HG02884 (cell line): ENCODE measurements at regions not wholly inside any gene's neighbourhood (a gene's known extent, or its start where the extent isn't known, plus 50 kb on each side); places are given as distances from the start of the nearest gene placed in this dataset.
"Not testable (repeated sequence)": the region's sequence is repeated elsewhere in the genome, so short reads cannot be mapped to it uniquely, and the experiment has no call there.

ENCODE experiments used
- ATAC-seq: cut with Tn5 transposase; IDR thresholded peaks from one replicate; pipeline ENCODE4 v1.9.1; 2021; ENCODE audit warnings: mild to moderate bottlenecking, moderate library complexity; ENCODE audit not compliant: unreplicated experiment

DNA sequence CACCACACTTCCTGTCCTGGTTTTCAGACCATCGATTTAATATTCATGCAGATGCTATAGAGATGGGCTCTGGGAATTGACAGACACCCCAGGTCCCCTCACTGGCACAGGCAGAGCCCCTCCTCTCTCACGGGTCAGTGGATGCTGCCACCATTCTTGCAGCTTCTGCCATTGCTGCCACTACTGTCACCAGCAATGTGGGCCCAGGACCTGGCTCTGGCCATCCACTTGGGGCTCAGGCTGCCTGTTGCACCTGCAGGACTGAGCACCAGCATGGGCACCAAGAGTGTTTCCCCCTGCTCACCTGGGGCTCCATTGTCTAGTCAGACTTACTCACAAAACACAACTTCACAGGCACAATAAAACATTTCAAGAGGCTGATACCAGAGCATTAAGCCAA is 479.0 kb upstream of the ZNF608 start:
- no peak for ATAC-seq

- no peak for ATAC-seq
Observed at GRCh38 chr5:125226825-125227224, 480.4 kb upstream of the ZNF608 start.

DNA sequence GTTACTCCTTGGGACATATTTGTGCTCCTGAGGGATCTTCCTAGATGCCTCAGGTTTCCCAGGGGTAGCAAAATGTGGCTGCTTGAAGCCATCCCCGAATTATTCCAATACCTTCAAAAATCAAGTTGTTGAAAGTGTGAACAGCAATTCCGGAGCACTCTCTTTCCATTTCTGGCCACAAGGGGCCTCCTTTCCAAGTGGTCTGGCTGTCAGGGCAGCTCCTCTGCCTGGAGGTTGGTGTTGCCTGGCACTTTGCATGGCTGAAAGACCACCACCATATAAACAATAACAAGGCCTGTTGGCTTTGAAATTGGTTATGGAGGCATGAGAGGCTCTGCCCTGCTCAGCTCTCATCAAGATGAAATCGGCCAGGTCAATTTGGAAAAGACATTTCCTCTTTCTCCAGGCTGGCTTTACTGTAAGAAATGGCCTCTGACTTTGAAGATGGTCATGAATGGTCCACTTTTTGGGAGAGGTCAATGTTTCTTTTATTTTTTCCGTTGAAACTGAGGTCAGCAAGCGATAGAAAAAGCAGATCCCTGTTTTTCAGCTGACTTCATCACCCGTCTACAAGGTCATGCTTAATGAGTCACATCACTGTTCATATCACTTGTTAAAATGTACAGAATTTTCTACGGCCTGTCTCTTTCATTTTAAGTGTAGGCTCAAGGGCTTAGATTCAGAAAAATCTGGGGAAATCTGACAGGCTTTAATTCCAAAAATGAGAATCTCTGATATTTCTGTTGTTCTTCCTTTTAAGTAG is 481.1 kb upstream of the ZNF608 start:
- no peak for ATAC-seq

- no peak for ATAC-seq
Observed at GRCh38 chr5:125228363-125229070, 482.1 kb upstream of the ZNF608 start.

- no peak for ATAC-seq
Observed at GRCh38 chr5:125229556-125229955, 483.1 kb upstream of the ZNF608 start.

DNA sequence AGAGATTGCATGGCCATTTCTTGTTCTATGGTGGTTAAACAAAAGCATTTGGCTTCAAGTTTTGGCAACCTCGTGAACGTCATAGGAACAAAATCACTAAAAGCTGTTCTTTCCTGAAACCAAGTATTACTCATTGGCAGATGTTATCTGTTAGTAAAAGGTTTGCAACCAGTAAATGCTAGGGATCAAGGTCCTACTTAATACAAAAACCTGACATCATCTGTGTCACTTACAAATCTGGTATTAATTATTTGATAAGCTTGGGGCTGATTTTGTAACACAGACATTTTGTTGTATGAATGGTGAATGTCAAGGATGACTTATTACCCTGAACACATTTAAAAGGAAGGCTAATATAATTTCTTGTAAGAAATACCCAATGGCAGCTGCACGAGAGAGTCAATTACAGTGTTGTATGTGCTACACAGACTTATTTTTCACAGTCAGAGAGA is 486.4 kb upstream of the ZNF608 start:
- no peak for ATAC-seq

GRCh38 chr5:125233944-125234343 is 487.5 kb upstream of the ZNF608 start:
- no peak for ATAC-seq

DNA sequence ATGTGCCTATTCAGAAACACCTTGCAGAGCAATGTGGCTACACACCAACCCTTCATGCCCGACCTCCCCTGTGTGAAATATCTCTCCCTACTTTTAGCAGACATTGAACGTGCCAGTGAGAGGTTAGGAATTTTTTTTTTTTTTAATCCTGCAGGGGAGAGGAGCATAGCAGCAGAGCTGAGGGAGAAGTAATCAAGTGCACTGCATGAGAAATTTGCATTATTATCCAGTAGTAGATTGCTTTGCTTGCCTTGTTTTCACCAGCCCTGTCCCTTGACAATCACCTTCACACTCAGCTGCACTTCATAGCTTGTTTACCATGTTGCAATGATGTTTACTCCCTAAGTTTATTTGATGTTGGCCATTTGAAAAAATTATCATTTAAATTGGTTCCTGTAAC is 489.6 kb upstream of the ZNF608 start:
- no peak for ATAC-seq

- no peak for ATAC-seq
Observed at GRCh38 chr5:125236981-125237380, 490.5 kb upstream of the ZNF608 start.

- no peak for ATAC-seq
Observed at GRCh38 chr5:125244531-125244930, 498.1 kb upstream of the ZNF608 start.

DNA sequence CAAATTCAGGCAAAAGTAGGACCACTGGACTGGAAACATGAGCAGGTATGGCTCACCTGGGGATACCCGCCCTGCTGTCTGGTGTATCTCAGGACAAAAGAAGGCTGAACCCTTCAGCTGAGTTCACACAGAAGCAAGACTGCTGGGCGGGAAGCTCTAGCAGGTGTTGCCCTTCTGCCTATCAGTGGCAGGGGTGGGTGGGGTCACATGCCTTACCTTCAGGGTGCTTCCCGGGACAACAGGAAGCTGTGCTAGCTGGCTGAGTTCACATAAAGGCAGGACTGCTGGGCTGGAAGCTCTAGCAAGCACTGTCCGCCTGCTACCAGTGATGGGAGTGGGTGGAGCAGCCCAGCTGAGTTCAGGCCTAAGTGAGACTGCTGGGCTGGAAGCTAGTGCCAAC is 498.8 kb upstream of the ZNF608 start:
- no peak for ATAC-seq

DNA sequence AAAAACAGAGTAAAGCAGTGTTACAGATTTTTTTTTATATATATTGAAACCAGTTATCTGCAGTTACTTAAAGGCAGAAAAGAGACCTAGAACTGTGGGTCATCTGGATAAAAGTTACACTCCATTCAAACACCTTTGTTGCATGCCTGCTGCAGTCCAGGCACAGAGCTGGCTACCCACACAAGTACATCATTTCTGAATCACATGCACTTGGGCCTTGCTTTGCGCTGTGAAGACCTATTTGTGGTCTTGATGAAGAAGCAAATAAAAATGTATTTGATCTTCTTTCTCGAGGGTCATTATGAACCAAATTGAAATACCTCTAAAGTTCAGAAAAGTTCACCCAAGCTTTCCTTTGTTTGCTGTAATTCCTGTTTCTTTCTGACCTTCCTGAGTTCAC is 503.0 kb upstream of the ZNF608 start:
- no peak for ATAC-seq

- no peak for ATAC-seq
Observed at GRCh38 chr5:125251703-125252102, 505.3 kb upstream of the ZNF608 start.

GRCh38 chr5:125253634-125254033 is 507.2 kb upstream of the ZNF608 start:
- ATAC-seq: not testable (repeated sequence)

GRCh38 chr5:125254267-125254666 is 507.8 kb upstream of the ZNF608 start:
- no peak for ATAC-seq

DNA sequence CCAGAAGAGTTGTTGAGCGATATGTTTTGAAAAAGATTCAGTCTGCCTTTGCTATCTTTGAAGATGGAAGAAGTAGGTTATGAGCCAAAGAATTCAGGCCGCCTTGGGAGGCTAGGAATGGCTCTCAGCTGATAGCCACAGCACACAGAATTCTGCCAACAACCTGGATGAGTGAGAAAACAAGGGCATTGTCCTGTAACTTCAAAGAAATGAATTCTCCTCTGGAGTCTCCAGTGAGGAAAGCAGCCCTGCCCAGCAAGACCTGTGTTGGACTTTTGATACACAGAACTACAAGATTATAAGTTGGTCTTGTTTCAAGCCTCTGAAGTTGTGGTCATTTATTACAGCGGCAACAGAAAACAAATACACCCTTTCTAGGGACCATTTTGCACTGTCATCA is 509.9 kb upstream of the ZNF608 start:
- no peak for ATAC-seq

DNA sequence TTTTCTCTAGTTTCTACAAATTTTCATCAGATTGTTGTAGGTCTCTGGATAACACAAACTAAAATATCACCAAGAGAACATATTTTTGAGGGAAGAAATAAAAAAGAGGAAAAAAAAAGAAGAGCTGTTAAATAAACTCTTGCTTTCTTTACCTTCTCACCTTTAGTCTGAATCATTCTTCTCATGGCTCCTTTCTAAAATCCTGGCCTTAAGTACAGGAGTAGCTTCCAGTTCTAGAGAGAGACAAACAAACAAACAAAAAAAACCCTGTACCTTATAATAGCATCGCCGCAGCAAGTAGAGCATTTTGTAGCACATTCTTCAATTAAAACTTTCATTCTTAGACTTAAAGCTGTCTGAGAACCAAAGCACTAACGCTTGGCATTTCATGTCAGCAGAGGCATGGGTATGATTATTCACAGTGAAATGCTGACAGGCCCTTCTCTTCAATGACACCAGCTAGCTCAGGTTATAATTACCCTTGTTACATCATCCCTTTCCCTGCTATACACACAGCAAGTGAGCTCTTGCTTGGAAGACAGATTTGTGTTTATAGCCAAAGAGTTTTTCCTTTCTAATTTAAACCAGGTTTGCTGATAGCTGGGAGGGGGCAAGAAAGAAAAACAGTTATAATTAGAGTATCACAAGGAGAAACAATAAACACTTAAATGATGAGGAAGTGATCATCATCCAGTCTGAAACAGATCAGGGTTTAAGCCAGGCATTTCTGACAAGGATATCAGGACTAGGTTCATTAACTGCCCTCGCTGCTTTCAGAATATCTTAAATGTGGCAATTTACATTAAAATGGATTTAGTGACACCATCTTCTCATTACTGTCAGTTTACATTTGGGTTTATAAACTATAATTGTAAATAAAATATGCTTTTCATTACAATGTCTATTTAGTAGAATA is 510.9 kb upstream of the ZNF608 start:
- ATAC-seq: no peak

DNA sequence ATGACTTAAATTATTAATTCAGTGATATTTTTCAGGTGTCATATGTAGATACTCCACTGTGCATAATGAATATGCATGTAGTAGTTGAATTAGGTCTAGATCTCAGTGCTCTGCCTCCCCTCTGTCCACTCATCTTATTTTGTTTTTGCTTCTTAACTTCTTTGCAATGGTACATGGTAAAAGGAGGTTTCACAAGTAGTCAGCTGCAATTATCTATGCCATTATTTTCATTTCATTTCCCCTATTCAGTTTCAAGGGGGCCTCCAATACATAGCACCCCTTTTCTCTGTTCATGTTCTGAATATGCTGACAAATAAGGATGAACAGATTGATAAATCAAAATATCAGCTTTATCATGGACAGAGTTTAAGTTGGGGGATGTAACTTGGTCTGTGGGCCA is 511.6 kb upstream of the ZNF608 start:
- no peak for ATAC-seq

- no peak for ATAC-seq
Observed at GRCh38 chr5:125258615-125259014, 512.2 kb upstream of the ZNF608 start.

- no peak for ATAC-seq
Observed at GRCh38 chr5:125261505-125262250, 515.2 kb upstream of the ZNF608 start.

DNA sequence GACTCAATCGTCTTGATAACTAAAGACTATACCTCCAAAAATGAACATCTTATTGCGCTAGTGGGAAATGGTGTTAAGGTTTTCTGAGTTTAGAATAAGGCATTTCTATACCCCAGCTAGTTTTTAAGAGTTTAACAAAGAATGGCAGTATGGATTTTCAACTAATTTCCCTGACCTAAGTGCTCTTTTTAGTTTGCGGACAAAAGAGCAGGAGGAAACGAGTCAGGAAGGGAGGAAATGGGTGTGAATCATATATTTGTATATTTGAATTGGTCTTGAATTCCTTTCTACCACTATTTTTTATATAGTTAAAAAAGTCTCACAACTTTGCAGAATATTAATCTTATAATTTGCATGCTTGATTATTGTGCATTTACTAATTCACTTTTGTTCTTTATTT is 516.3 kb upstream of the ZNF608 start:
- ATAC-seq: no peak
